Liver (tissue), 7 donors: ENCODE measurements at regions not wholly inside any gene's neighbourhood (a gene's known extent, or its start where the extent isn't known, plus 50 kb on each side); places are given as distances from the start of the nearest gene placed in this dataset.

Experiments used
- DNase-seq: peaks from one replicate; pipeline ENCODE4 v3.0.0-alpha.2; 2017; ENCODE audit warnings: low spot score
- H3K27ac ChIP-seq, 2 donors: one replicate each; pipeline ENCODE4 v1.7.0; 2013; ENCODE audit warnings: inconsistent platforms in 2 of 2, low read length in 2 of 2, control low read depth in 1 of 2, low read depth in 1 of 2, mild to moderate bottlenecking in 1 of 2
- H3K27me3 ChIP-seq, 4 donors: one replicate each; pipeline versions ENCODE4 v1.6.1 to v1.7.0; 2013; ENCODE audit warnings: low read length in 3 of 4, inconsistent platforms in 1 of 4, mild to moderate bottlenecking in 1 of 4, moderate library complexity in 1 of 4; ENCODE audit not compliant: control insufficient read depth in 4 of 4, insufficient read depth in 4 of 4
- H3K36me3 ChIP-seq, 4 donors: one replicate each; pipeline versions ENCODE4 v1.6.1 to v1.7.0; 2013; ENCODE audit warnings: low read length in 3 of 4, mild to moderate bottlenecking in 3 of 4, low read depth in 1 of 4, moderate library complexity in 1 of 4; ENCODE audit not compliant: control insufficient read depth in 4 of 4, insufficient read depth in 3 of 4
- H3K4me1 ChIP-seq, 4 donors: one replicate each; pipeline versions ENCODE4 v1.6.1 to v1.7.0; 2013; ENCODE audit warnings: low read length in 3 of 4, mild to moderate bottlenecking in 3 of 4, moderate library complexity in 1 of 4; ENCODE audit not compliant: control insufficient read depth in 4 of 4, insufficient read depth in 4 of 4
- H3K4me3 ChIP-seq, 3 donors: one replicate each; pipeline versions ENCODE4 v1.6.1 to v1.7.0; 2013; ENCODE audit warnings: low read length in 3 of 3, control low read depth in 1 of 3, low read depth in 1 of 3, mild to moderate bottlenecking in 1 of 3
- H3K9ac ChIP-seq, 2 donors: one replicate each; pipeline ENCODE4 v1.7.0; 2013; ENCODE audit warnings: low read length in 2 of 2, mild to moderate bottlenecking in 2 of 2, moderate library complexity in 2 of 2, control low read depth in 1 of 2, low read depth in 1 of 2
- H3K9me3 ChIP-seq, 4 donors: one replicate each; pipeline versions ENCODE4 v1.6.1 to v1.7.0; 2013; ENCODE audit warnings: low read length in 3 of 4; ENCODE audit not compliant: control insufficient read depth in 4 of 4
- FOXA1 ChIP-seq: IDR thresholded peaks from 2 replicates; pipeline ENCODE4 v1.6.1; 2016; ENCODE audit warnings: antibody characterized with exemption
- FOXA2 ChIP-seq: IDR thresholded peaks from 2 replicates; pipeline ENCODE4 v1.6.1; 2016; ENCODE audit warnings: antibody characterized with exemption
- GABPA ChIP-seq, 2 donors: IDR thresholded peaks in 1 of 2; conservative IDR thresholded peaks in 1 of 2; 2 replicates each; pipeline ENCODE4 v1.6.1; 2016; ENCODE audit warnings: antibody characterized with exemption in 2 of 2, mild to moderate bottlenecking in 1 of 2, moderate library complexity in 1 of 2
- HNF4A ChIP-seq, 2 donors: conservative IDR thresholded peaks; 2 replicates each; pipeline ENCODE4 v1.6.1; 2016; ENCODE audit warnings: antibody characterized with exemption in 2 of 2, mild to moderate bottlenecking in 2 of 2
- HNF4G ChIP-seq: IDR thresholded peaks from 2 replicates; pipeline ENCODE4 v1.6.1; 2016; ENCODE audit warnings: antibody characterized with exemption
- JUND ChIP-seq, 2 donors: IDR thresholded peaks; 2 replicates each; pipeline ENCODE4 v1.6.1; 2016; ENCODE audit warnings: antibody characterized with exemption in 2 of 2
- MAX ChIP-seq: IDR thresholded peaks from 2 replicates; pipeline ENCODE4 v1.6.1; 2016; ENCODE audit warnings: antibody characterized with exemption
- NR2F2 ChIP-seq: IDR thresholded peaks from 2 replicates; pipeline ENCODE4 v1.6.1; 2016; ENCODE audit warnings: antibody characterized with exemption
- REST ChIP-seq: IDR thresholded peaks from 2 replicates; pipeline ENCODE4 v1.6.1; 2016; ENCODE audit warnings: antibody characterized with exemption, mild to moderate bottlenecking
- WGBS: extraction: QIAGEN DNeasy Blood & Tissue Kit; methylation state at CpG from one replicate; pipeline ENCODE4 v1.1.7; 2013; 5-methylcytosine and 5-hydroxymethylcytosine counted together
- TF ChIP-seq, protein P1 (sequence below): IDR thresholded peaks from 2 replicates; pipeline ENCODE4 v1.6.1; 2016; ENCODE audit warnings: antibody characterized with exemption
- TF ChIP-seq, protein P2 (sequence below): IDR thresholded peaks from 2 replicates; pipeline ENCODE4 v1.6.1; 2016; ENCODE audit warnings: antibody characterized with exemption
- donor health status: healthy.
- donor health status: healthy.
- donor health status: healthy.
- donor health status: healthy.

GRCh38 chr3:120503727-120504616, 53.2 kb upstream of the FSTL1 start:
- DNase-seq = no peak
- Histone ChIP-seq H3K36me3 (no peaks in the 10 kb centered on the region), H3K27me3 (no peaks in the 10 kb centered on the region), H3K9ac (no peak overlapping the region), H3K4me3 (no peak overlapping the region), H3K27ac (no peak overlapping the region), H3K4me1 (peaks cover 0 to 2% (median under 1%) of the 10 kb centered on the region in 4 donors), H3K9me3 (no peaks in the 10 kb centered on the region)
- WGBS = 94% methylated on average over 5 of the region's 5 CpGs
- TF ChIP-seq FOXA1 (no peak), FOXA2 (no peak), MAX (no peak), HNF4A (conservative IDR thresholded peaks at IDR 0.05) (no peak), GABPA (IDR thresholded peaks at IDR 0.05 in 1 of 2, conservative IDR thresholded peaks at IDR 0.05 in 1 of 2) (no peak), JUND (IDR thresholded peaks at IDR 0.05) (no peak), NR2F2 (no peak)
- TF ChIP-seq, protein P1, sequence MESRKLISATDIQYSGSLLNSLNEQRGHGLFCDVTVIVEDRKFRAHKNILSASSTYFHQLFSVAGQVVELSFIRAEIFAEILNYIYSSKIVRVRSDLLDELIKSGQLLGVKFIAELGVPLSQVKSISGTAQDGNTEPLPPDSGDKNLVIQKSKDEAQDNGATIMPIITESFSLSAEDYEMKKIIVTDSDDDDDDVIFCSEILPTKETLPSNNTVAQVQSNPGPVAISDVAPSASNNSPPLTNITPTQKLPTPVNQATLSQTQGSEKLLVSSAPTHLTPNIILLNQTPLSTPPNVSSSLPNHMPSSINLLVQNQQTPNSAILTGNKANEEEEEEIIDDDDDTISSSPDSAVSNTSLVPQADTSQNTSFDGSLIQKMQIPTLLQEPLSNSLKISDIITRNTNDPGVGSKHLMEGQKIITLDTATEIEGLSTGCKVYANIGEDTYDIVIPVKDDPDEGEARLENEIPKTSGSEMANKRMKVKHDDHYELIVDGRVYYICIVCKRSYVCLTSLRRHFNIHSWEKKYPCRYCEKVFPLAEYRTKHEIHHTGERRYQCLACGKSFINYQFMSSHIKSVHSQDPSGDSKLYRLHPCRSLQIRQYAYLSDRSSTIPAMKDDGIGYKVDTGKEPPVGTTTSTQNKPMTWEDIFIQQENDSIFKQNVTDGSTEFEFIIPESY = no peak
- TF ChIP-seq, protein P2, sequence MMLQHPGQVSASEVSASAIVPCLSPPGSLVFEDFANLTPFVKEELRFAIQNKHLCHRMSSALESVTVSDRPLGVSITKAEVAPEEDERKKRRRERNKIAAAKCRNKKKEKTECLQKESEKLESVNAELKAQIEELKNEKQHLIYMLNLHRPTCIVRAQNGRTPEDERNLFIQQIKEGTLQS = no peak

DNA sequence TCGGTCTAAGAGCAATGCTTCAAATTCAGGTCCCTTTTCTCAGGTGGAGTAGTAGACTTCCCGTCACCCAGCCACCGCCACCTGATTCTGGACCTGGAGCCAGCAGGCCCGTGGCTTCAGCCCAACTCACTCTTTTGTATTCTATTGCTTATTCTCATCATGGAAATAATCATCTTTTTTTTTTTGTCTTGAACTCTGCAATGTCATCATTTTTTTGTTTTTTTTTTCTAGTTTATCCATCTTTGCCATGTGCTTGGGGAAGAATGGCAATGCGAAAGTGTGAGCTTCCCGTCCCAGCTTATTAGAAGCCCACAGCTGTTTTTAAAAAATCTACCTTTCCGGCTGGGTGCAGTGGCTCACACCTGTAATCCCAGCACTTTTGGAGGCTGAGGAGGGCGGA, 51.3 kb upstream of the FSTL1 start:
- H3K27me3 ChIP-seq = no peaks in the 10 kb centered on the region
- no peak overlapping the region for H3K27ac ChIP-seq
- H3K9ac ChIP-seq = no peak overlapping the region
- no peaks in the 10 kb centered on the region for H3K9me3 ChIP-seq
- H3K36me3 ChIP-seq = no peaks in the 10 kb centered on the region
- 96% methylated on average over 8 of the region's 8 CpGs for WGBS
- peaks cover 0 to 2% (median 0%) of the 10 kb centered on the region in 4 donors for H3K4me1 ChIP-seq
- no peak for TF ChIP-seq MAX
- no peak for TF ChIP-seq NR2F2
- no peak for TF ChIP-seq REST
- TF ChIP-seq JUND (IDR thresholded peaks at IDR 0.05) = no peak
- TF ChIP-seq HNF4G = no peak
- TF ChIP-seq, protein P2 = no peak
- DNase-seq = no peak
- H3K4me3 ChIP-seq = no peak overlapping the region
